H9 (cell line): ENCODE measurements at regions not wholly inside any gene's neighbourhood (a gene's known extent, or its start where the extent isn't known, plus 50 kb on each side); places are given as distances from the start of the nearest gene placed in this dataset.

Experiments used
- DNase-seq: peaks from one replicate; pipeline ENCODE4 v3.0.0-alpha.2; 2017
- H2AFZ ChIP-seq: one replicate; pipeline ENCODE4 v1.6.1; 2013; ENCODE audit warnings: mild to moderate bottlenecking, low read length, control low read depth, moderate library complexity
- H2AK5ac ChIP-seq: 2 replicates; pipeline ENCODE4 v1.6.1; 2013; ENCODE audit warnings: low read length, control low read depth, mixed read lengths; ENCODE audit not compliant: insufficient read length
- H2BK120ac ChIP-seq: one replicate; pipeline ENCODE4 v1.6.1; 2013; ENCODE audit warnings: low read depth, mild to moderate bottlenecking, low read length, control low read depth, inconsistent platforms; ENCODE audit not compliant: poor library complexity, severe bottlenecking
- H2BK12ac ChIP-seq: 2 replicates; pipeline ENCODE4 v1.6.1; 2013; ENCODE audit warnings: low read length, control low read depth, mixed read lengths, low read depth; ENCODE audit not compliant: insufficient read length
- H2BK15ac ChIP-seq: 2 replicates; pipeline ENCODE4 v1.6.1; 2013; ENCODE audit warnings: low read depth, low read length, control low read depth
- H2BK20ac ChIP-seq: one replicate; pipeline ENCODE4 v1.6.1; 2013; ENCODE audit warnings: low read depth, mild to moderate bottlenecking, low read length, control low read depth, inconsistent platforms; ENCODE audit not compliant: poor library complexity, severe bottlenecking
- H2BK5ac ChIP-seq: 2 replicates; pipeline ENCODE4 v1.6.1; 2013; ENCODE audit warnings: low read length, control low read depth, mixed read lengths; ENCODE audit not compliant: insufficient read length
- H3K14ac ChIP-seq: 2 replicates; pipeline ENCODE4 v1.6.1; 2013; ENCODE audit warnings: low read length, control low read depth; ENCODE audit not compliant: insufficient read depth
- H3K18ac ChIP-seq: 2 replicates; pipeline ENCODE4 v1.6.1; 2013; ENCODE audit warnings: low read depth, mild to moderate bottlenecking, mixed read lengths, low read length, control low read depth; ENCODE audit not compliant: insufficient read length
- H3K23ac ChIP-seq: 2 replicates; pipeline ENCODE4 v1.6.1; 2013; ENCODE audit warnings: low read length, control low read depth, mixed read lengths, low read depth; ENCODE audit not compliant: insufficient read length
- H3K23me2 ChIP-seq: 2 replicates; pipeline ENCODE4 v1.6.1; 2013; ENCODE audit warnings: low read depth, mild to moderate bottlenecking, mixed read lengths, low read length, control low read depth; ENCODE audit not compliant: insufficient read length, poor library complexity, severe bottlenecking
- H3K27ac ChIP-seq: 2 replicates; pipeline ENCODE4 v1.5.1; 2013; ENCODE audit warnings: low read length, control low read depth, mixed read lengths, low read depth; ENCODE audit not compliant: insufficient read length
- H3K27me3 ChIP-seq: 2 replicates; pipeline ENCODE4 v1.6.1; 2013; ENCODE audit warnings: low read length, control low read depth, inconsistent platforms; ENCODE audit not compliant: insufficient read depth
- H3K4ac ChIP-seq: 2 replicates; pipeline ENCODE4 v1.6.1; 2013; ENCODE audit warnings: low read depth, mild to moderate bottlenecking, control low read depth, inconsistent platforms, low read length, moderate library complexity
- H3K4me1 ChIP-seq: 2 replicates; pipeline ENCODE4 v1.6.1; 2013; ENCODE audit warnings: low read length, control low read depth, inconsistent platforms; ENCODE audit not compliant: insufficient read depth
- H3K4me2 ChIP-seq: 2 replicates; pipeline ENCODE4 v1.6.1; 2013; ENCODE audit warnings: low read length, control low read depth, mixed read lengths; ENCODE audit not compliant: insufficient read length, insufficient read depth
- H3K56ac ChIP-seq: 2 replicates; pipeline ENCODE4 v1.6.1; 2013; ENCODE audit warnings: low read depth, mild to moderate bottlenecking, mixed read lengths, low read length, control low read depth; ENCODE audit not compliant: insufficient read length
- H3K79me1 ChIP-seq: 2 replicates; pipeline ENCODE4 v1.6.1; 2013; ENCODE audit warnings: low read depth, mild to moderate bottlenecking, moderate library complexity, low read length, control low read depth, inconsistent platforms; ENCODE audit not compliant: insufficient read depth, poor library complexity, severe bottlenecking
- H3K79me2 ChIP-seq: 2 replicates; pipeline ENCODE4 v1.6.1; 2013; ENCODE audit warnings: low read length, control low read depth, inconsistent platforms; ENCODE audit not compliant: insufficient read depth
- H3K9ac ChIP-seq: 2 replicates; pipeline ENCODE4 v1.6.1; 2013; ENCODE audit warnings: low read length, control low read depth, mixed read lengths; ENCODE audit not compliant: insufficient read length; ENCODE audit errors: extremely low read depth
- H3K9me3 ChIP-seq: one replicate; pipeline ENCODE4 v1.6.1; 2013; ENCODE audit warnings: low read depth, low read length, inconsistent platforms; ENCODE audit not compliant: control insufficient read depth
- H3T11ph ChIP-seq: one replicate; pipeline ENCODE4 v1.6.1; 2013; ENCODE audit warnings: mild to moderate bottlenecking, low read length, control low read depth, inconsistent platforms
- H4K20me1 ChIP-seq: one replicate; pipeline ENCODE4 v1.6.1; 2013; ENCODE audit not compliant: control insufficient read depth, insufficient read length, insufficient read depth
- H4K5ac ChIP-seq: 2 replicates; pipeline ENCODE4 v1.6.1; 2013; ENCODE audit warnings: low read depth, mild to moderate bottlenecking, mixed read lengths, low read length, control low read depth; ENCODE audit not compliant: insufficient read length
- H4K8ac ChIP-seq: replicated peaks from 2 replicates; pipeline ENCODE4 v1.6.1; 2013; ENCODE audit warnings: low read length, control low read depth, mixed read lengths, low read depth; ENCODE audit not compliant: insufficient read length
- H4K91ac ChIP-seq: 2 replicates; pipeline ENCODE4 v1.6.1; 2013; ENCODE audit warnings: low read depth, mild to moderate bottlenecking, moderate library complexity, mixed read lengths, low read length, control low read depth; ENCODE audit not compliant: insufficient read length
- H3K27ac Mint-ChIP-seq, 3 experiments: 2 replicates in 2 of 3; 3 replicates in 1 of 3; pipeline ENCODE4 v1.8.0; 2020 to 2021; ENCODE audit warnings: mixed read lengths in 3 of 3, mild to moderate bottlenecking in 1 of 3, moderate library complexity in 1 of 3
- H3K27me3 Mint-ChIP-seq: 2 replicates; pipeline ENCODE4 v1.8.0; 2021; ENCODE audit warnings: low read depth, mild to moderate bottlenecking, moderate library complexity, mixed read lengths
- H3K36me3 Mint-ChIP-seq, 3 experiments: 2 replicates in 2 of 3; 3 replicates in 1 of 3; pipeline ENCODE4 v1.8.0; 2020 to 2021; ENCODE audit warnings: low read depth in 3 of 3, mixed read lengths in 3 of 3; ENCODE audit not compliant: insufficient read depth in 1 of 3
- H3K4me1 Mint-ChIP-seq, 2 experiments: 2 replicates each; pipeline ENCODE4 v1.8.0; 2020; ENCODE audit warnings: mixed read lengths in 2 of 2
- H3K4me3 Mint-ChIP-seq, 2 experiments: 2 replicates in 1 of 2; 3 replicates in 1 of 2; pipeline ENCODE4 v1.8.0; 2020 to 2021; ENCODE audit warnings: mild to moderate bottlenecking in 2 of 2, mixed read lengths in 2 of 2, moderate library complexity in 1 of 2
- H3K9me3 Mint-ChIP-seq, 2 experiments: 2 replicates in 1 of 2; 3 replicates in 1 of 2; pipeline ENCODE4 v1.8.0; 2020; ENCODE audit warnings: mild to moderate bottlenecking in 2 of 2, mixed read lengths in 2 of 2, moderate library complexity in 1 of 2
- WGBS: extraction: QIAGEN DNeasy Blood & Tissue Kit; methylation state at CpG from one replicate; pipeline ENCODE4 v1.1.7; 2013; ENCODE audit warnings: missing lambda C conversion rate, low lambda C conversion rate, mixed read lengths; ENCODE audit not compliant: insufficient read length; ENCODE audit errors: extremely low coverage; 5-methylcytosine and 5-hydroxymethylcytosine counted together
- TF ChIP-seq, protein P1 (sequence below): fragments of 200-600 bp; sonication (generic); conservative IDR thresholded peaks from 3 replicates; pipeline ENCODE4 v1.8.0; 2021; ENCODE audit warnings: antibody characterized with exemption, mild to moderate bottlenecking

DNA sequence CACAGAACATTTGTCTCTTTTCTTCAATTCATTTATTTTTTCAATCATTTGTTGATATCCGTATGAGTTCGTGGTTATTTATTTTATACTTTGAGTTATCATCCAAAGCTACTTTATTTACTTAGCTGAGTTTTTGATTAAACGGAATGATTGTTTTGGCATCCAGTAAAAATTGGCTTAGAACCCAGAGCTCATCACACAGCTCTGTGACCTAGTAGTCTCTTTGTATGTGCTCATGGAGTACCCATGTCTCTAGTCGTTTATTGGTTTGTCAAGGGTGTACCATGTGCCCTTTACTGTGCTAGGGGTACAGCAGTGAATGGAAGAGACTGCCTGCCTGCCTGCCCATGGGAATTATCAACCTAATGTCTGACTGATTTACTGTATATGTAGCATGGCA lies 142.2 kb downstream of the MYLK4 start:
- H3K9me3 Mint-ChIP-seq = no peaks in the 10 kb centered on the region
- Histone ChIP-seq H2AK5ac (no peak overlapping the region), H3K9ac (no peak overlapping the region), H3K79me1 (no peaks in the 10 kb centered on the region), H3K9me3 (no peaks in the 10 kb centered on the region), H3K4ac (no peak overlapping the region), H3K27me3 (no peaks in the 10 kb centered on the region), H3K79me2 (no peaks in the 10 kb centered on the region), H3K4me1 (no peaks in the 10 kb centered on the region), H2AFZ (no peak overlapping the region), H3K56ac (no peak overlapping the region), H3K27ac (no peak overlapping the region), H2BK120ac (no peak overlapping the region), H3K23ac (no peak overlapping the region), H2BK15ac (no peak overlapping the region), H3K23me2 (no peaks in the 10 kb centered on the region), H3K4me2 (no peak overlapping the region), H4K91ac (no peak overlapping the region), H2BK20ac (no peak overlapping the region), H2BK5ac (no peak overlapping the region), H3K14ac (no peak overlapping the region), H3T11ph (no peak overlapping the region), H4K20me1 (no peaks in the 10 kb centered on the region), H2BK12ac (no peak overlapping the region), H4K5ac (no peak overlapping the region), H4K8ac (no peak overlapping the region), H3K18ac (no peak overlapping the region)
- DNase-seq = no peak
- TF ChIP-seq, protein P1, sequence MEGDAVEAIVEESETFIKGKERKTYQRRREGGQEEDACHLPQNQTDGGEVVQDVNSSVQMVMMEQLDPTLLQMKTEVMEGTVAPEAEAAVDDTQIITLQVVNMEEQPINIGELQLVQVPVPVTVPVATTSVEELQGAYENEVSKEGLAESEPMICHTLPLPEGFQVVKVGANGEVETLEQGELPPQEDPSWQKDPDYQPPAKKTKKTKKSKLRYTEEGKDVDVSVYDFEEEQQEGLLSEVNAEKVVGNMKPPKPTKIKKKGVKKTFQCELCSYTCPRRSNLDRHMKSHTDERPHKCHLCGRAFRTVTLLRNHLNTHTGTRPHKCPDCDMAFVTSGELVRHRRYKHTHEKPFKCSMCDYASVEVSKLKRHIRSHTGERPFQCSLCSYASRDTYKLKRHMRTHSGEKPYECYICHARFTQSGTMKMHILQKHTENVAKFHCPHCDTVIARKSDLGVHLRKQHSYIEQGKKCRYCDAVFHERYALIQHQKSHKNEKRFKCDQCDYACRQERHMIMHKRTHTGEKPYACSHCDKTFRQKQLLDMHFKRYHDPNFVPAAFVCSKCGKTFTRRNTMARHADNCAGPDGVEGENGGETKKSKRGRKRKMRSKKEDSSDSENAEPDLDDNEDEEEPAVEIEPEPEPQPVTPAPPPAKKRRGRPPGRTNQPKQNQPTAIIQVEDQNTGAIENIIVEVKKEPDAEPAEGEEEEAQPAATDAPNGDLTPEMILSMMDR = no peak
- no peak overlapping the region for H3K27ac Mint-ChIP-seq
- no CpG with 5 or more reads among the region's 4 CpGs for WGBS
- peaks cover 0 to 3% of the 10 kb centered on the region in 2 experiments; a peak in 1 of 4 replicates for H3K4me1 Mint-ChIP-seq
- H3K4me3 Mint-ChIP-seq = no peak overlapping the region
- H3K36me3 Mint-ChIP-seq = no peaks in the 10 kb centered on the region
- peaks cover 2% of the 10 kb centered on the region; the same call in 1 of the 2 replicates for H3K27me3 Mint-ChIP-seq
